GM19452 (cell line): ENCODE measurements at regions not wholly inside any gene's neighbourhood (a gene's known extent, or its start where the extent isn't known, plus 50 kb on each side); places are given as distances from the start of the nearest gene placed in this dataset.
"Not testable (repeated sequence)": the region's sequence is repeated elsewhere in the genome, so short reads cannot be mapped to it uniquely, and the experiment has no call there.

Experiments
- ATAC-seq: cut with Tn5 transposase; IDR thresholded peaks from one replicate; pipeline ENCODE4 v1.9.1; 2021; ENCODE audit not compliant: unreplicated experiment

DNA sequence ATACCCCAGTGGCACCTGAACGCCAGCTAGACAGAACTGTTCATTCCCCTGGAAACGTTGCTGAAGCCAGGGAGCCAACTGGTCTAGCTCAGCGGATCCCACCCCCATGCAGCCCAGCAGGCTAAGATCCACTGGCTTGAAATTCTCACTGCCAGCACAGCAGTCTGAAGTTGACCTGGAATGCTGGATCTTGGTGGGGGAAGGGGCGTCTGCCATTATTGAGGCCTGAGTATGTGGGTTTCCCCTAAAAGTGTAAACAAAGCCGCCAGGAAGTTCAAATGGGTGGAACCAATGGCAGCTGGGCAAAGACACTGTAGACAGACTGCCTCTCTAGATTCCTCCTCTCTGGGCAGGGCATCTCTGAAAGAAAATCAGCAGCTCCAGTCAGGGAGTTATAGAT is 213.0 kb downstream of the NKX6-1 start:
- no peak for ATAC-seq

DNA sequence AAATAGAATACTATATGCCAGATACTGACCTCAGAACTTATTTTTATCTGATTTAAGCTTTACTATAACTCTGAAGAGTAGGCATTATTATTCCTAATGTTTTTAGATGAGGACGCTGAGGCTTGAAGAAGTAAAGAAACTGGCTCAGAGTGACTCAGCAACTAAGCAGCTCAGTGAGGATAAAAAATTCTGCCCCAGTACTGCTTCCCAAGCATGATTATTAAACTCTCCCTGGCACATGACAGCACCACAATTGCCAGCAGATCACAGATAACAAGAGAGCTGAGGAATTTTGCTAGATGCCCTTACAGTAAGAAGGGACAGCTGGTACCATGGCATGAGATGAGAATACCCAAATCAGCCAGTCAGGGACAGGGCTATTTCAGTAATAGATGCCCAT is 219.4 kb downstream of the NKX6-1 start:
- ATAC-seq = no peak

DNA sequence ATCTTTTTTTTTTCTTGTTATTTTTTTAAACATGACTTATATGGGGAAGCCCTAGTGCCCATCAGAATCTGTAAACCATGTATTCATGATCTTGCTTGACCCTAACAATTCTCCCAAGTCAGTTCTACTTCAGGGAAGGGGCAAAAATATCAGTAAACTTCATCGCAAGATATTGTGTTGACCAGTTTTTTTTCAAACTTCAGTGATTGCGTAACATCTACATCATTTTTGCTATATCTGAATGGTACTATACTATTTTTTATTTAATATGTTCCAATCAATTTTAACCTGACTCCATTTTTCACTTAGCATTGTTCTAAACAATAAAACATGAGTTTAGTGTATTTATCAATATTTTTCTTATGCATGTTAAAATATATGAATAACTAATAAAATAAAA is 221.2 kb downstream of the NKX6-1 start:
- no peak for ATAC-seq

DNA sequence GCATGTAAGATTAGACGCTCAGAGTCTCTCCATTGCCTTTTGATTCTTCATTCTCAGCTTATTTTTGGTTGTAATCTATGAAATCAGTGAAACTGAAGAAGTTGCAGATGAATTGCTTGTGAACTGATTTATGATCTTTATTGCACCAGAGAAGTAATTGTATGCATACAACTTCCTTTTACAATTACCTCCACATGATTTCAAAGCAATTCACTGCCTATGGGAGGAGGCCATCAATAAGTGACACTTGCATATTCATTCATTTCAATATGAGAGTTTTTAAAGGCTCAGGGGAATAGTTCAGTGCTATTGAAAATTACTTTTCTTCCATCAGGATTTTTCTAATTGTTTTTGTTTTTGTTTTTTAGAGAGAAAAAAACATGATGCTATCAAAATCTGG is 222.3 kb downstream of the NKX6-1 start:
- no peak for ATAC-seq

DNA sequence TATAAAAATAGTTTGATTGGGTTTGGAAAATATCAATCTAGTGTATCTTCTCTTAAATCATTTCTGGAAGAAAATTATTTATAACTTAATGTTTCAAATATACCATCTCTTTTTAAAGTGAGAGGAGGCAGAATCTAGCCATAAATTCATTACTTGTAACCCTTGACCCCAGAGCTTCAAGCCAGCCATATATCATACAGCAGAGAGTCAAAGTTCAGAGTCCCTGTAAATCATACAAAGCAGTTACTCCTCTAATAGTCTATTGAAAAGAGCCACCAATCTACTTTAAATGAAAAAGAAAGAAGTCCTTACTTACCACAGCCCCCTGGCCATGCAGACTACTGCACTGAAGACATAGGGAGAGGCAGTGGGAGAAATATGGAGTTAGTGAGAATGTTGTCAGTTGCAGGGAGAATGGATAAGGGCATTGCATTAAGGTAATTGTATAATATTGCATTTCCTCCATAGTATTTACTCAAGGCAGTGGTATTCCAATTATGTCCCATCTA is 229.5 kb downstream of the NKX6-1 start:
- ATAC-seq = no peak

DNA sequence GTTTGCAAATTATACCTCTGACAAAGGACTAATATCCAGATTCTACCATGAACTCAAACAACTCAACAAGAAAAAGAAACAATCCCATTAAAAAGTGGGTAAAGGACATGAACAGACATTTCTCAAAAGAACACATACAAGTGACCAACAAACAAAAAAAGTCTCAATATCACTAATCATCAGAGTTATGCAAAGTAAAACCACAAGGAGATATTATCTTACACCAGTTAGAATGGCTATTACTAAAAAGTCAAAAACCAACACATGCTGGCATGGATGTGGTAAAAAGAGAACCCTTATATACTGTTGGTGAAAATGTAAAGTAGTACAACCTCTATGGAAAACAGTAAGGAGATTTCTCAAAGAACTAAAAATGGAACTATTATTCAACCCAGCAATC is 234.4 kb downstream of the NKX6-1 start:
- ATAC-seq = no peak

DNA sequence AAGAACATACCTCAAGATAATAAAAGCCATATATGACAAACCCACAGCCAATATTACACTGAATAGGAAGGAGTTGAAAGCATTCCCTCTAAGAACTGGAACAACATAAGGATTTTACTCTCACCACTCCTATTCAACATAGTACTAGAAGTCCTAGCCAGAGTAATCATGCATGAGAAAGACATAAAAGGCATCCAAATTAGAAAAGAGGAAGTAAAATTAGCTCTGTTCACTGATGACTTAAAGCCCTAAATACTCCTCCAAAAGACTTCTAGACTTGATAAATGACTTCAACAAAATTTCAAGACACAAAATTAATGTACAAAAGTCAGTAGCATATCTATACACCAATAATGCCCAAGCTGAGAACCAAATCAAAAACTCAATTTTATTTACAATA is 235.7 kb downstream of the NKX6-1 start:
- no peak for ATAC-seq

DNA sequence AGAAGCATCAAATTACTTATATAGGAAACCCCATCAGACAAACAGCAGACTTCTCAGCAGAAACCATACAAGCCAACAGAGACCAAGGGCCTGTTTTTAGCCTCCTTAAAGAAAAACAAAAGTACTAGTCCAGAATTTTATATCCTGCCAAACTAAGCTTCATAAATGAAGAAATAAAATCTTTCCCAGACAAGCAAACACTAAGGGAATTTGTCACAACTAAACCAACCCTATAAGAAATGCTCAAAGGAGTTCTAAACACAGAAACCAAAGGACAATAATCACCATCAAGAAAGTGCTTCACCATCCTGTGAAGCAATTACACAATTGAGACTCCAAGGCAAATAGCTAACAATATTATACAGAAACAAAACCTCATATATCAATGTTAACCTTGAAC is 238.6 kb downstream of the NKX6-1 start:
- no peak for ATAC-seq

DNA sequence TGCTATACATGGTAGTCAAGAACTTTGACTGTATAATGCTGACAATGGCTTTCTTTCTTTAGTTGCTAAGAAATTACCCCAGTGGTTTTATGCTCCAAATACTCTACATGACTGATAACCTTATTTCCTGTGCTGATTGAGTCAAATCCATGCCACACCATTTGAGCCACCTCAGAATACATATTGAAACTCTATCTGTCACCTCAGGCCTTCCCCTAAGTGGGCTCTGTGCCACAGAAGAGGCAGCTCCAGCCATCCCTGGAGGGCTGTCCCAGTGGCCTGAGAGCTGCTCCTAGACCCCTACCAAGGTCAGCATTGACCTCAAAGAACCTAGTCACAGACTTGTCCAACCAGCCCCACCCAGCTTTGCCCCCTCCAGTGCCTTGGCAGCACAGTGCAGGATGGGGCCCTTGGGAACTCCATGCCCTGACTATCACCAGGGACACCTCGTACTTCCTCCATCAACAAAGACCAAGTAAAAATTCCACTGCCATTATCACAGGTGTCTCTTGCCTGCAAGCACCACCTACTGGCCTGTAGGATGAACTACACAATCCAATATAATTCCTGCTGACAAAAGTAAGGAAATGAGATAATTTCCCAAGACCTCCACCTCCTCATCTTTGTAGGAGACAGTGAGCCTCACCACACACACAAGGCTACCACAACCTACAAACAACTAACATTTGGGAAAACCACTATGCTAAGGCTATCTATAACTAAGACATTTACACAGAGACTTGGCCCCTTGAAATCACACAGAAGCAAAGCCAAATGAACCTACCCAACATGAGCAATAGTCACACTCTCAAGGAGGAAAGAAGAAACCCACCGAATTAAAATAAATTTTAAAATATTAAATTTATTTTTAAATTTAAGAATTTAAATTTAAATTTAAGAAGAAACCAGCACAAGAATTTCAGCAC is 239.9 kb downstream of the NKX6-1 start:
- peak; percentile 84 for ATAC-seq

DNA sequence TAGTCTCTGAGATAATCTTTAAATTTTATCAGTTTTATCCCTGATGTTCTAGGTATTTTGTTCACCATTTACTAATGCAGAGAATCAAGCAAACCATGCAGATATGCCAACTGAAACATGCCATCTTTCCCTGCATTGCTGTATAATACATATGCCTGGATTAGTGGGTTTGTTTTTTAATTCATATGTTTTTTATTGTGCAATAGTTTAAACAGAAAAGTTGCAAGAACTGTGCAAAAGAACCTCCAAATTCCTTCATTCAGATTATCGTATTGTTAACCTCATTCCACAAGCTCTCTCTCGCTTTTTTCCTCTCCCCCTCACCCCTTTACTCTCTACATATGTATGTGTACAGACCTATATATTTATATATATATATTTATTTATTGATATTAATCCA is 244.6 kb downstream of the NKX6-1 start:
- no peak for ATAC-seq

DNA sequence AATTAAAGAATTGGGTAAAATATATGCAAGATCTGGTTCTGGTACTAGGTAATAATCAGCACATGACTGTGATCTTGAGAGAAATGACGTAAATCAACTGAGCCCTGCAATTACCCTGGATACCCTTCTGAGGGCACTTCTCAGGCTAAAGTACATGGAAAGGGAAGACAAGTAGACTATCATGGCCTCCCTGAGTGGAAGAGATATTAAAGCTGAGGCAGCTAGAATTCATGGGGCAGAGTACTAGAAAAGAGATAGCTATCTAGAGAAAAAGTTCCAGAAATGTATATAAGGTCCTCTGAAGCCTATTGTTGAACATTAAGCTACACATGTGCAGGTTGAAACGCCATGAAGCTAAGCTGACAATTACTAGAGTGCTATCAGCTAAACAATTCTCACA is 249.6 kb downstream of the NKX6-1 start:
- no peak for ATAC-seq

DNA sequence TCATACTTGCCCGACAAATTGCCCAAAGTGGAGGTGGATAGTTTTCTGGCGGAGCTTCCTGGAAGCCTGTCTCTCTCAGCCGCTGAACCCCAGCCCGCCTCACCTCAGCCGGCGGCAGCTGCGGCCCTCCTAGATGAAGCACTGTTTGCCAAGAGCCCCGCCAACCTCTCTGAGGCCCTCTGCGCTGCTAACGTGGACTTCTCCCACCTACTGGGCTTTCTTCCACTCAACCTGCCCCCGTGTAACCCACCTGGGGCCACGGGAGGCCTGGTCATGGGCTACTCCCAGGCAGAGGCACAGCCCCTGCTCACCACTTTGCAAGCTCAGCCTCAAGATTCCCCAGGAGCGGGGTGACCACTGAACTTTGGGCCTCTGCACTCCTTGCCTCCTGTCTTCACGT is 254.1 kb downstream of the NKX6-1 start:
- ATAC-seq = not testable (repeated sequence)

DNA sequence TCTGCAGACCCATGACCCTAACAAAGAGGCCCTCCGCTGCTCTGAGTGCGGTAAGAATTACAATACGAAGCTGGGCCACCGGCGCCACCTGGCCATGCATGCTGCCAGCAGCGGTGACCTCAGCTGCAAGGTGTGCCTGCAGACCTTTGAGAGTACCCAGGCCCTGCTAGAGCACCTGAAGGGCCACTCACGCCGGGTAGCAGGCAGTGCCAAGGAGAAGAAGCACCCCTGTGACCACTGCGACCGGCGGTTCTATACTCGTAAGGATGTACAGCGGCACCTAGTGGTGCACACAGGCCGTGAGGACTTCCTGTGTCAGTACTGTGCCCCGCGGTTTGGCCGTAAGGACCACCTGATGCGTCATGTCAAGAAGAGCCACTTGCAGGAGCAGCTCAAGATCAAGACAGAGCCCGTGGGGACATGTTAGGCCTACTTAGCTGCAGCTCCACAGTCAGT is 254.7 kb downstream of the NKX6-1 start:
- not testable (repeated sequence) for ATAC-seq

DNA sequence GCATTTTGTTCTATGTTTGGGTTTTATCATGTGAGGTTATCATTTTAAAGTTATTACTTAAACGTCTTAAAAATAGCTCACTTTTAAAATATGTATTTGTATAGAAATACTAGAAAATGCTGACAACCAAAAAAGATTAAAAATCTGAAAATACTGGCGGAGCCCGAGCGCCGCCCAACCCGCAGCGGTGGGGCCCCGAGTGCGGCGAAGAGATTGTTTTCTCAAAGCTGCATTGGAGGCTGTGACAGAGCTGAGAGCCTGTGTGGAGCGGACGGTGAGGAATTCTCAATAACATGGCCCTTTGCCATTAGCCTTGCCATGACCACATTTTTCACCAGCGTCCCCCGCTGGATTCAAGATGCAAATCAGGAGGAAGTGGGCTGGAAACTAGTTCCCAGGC is 255.4 kb downstream of the NKX6-1 start:
- ATAC-seq = no peak

DNA sequence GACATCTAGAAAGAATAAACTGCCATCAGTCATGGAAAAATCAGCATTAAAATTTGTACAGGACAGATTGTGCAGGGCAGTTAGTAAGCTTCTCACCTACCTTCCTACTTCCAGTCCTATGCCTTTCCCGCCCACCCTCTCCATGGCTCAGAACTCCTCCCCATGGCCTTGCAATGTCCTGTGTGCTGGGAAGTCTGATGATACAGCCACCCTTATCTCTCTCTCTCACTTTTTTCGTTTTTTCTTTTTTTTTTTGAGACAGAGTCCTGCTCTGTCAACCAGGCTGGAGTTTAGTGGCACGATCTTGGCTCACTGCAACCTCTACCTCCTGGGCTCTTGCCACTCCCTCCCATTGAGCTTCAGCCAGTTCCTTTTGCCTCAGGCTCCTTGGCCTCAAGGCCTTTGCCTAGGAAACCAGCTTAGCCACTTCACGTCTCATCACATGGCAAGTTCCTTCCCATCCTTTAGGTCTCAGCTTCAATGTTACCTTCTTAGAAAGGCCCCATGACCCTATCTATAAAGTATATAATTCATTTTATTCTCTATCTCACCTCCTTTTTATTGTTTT is 259.7 kb downstream of the NKX6-1 start:
- no peak for ATAC-seq

DNA sequence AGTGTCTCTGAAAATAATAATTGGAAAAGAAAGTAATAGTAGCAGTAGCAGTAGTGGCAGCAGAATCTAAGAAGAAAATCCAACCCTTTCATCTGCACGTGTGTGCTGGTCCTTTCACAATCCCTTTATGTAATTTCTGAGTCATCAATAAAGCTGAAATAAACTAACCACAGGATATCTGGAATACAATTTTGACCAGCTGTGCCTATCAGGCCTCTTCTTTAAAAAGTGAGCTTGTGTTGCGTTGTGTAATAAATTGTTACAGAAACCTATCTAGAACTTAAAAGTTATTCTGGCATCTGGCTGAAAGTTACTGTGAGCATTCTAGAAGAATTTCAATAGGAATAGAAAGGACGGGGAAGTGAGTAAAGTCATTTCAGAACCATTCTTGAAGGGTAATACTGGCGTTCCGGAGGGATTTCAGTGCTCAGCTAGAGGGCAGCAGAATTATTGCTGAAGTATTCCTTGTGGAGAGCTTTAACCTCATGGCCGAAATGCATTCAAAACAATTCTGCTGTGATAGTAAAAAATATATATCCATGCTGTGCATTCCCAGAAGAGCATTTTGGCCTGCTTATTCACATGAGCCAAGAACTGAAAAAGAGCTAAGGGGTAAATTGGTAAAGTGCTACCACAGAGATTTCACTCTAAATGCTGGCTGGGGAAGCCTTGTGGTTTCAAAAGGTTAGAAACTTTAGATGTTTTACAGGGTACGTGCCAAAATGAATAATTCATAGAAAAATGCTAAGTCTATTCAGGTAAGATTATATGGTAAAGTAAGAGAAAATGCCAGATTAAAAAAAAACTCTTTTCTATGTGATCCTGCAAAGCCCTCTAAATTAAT is 260.6 kb downstream of the NKX6-1 start:
- ATAC-seq = no peak

DNA sequence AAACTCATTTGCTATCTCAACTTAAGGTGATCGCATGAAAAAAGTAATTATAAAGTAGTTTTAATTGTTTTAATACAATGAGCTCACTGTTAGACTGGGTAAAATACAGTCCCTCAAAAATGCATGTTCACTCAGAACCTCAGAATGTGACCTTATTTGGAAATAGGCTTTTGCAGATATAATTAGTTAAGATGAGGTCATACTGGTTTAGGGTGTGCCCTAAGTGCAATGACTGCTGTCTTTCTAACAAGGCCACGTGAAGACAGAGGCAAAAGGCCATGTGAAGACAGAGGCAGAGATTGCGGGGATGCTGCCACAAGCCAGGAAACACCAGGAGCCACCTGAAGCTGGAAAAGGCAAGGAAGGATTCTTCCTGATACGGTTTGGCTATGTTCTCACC is 262.1 kb downstream of the NKX6-1 start:
- no peak for ATAC-seq

DNA sequence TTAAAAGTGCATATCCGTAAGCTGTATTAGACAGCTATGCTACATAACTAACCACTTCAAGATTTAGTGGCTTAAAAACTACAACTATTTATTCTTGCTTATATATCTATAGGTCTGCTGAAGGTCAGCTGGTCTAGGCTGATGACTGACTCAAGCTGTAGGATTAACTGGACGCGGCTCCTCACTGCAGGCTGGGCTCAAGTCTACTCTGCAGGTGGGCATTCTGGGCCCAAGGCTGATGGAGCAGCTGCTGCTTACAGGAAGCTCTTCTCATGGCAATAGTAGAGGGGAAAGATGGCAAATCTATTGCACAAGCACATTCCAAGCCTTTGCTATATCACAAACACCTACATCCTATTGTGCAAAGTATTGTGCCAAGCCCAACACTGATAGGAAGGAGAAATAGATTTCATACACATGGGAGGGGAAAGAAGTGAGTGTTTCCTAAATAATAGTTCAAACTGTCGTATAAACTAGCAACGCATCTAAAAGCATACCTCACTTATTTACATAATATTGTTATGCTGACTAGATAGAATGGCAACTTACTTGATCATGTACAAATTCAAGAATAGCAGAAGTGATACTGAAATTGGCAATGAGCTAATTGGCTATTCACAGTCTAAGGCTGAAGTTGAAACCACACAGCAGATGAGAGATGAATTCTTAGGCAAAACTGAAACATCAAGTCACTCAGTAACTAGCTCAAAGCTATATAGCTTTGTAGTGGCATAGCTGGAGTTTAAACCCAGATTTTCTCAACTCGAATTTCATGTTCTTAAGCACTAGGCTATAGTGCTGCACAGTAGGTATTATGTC is 263.8 kb downstream of the NKX6-1 start:
- peak; percentile 99 for ATAC-seq

DNA sequence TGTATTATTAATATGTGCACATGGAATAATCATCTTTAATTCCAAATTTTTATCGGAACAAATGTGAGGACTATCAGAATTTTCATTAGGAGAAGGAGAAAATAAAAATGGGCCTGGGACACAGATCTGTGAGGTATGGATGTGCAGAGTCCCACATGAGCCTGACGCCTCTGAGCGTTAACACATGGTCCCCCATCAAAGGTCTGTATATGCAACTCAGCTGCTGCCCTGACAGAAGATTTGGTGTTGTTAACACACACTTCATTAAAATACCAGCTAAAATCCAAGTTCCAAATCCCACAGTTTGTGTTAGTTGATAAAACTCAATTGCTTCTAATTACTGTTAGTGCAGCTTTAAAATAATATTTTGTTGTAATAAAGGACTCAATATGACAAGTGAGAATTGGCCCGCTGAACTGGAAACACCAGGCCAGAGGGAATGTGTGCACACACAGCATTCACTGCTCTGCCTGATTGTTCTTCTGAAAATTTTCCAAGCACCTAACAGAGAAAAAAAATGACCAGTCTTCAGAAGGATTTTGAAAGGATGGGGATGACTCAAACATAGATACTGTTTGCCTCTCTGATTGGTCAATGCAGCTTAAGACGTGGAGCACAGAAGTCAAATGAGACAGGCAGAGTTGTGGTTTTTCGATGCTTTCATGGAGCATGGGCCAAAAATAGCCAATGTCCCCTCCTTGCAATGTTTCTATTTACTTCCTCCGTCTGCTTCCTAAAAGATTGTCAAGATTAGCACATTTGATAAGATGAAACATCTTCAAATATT is 266.6 kb downstream of the NKX6-1 start:
- ATAC-seq = no peak

DNA sequence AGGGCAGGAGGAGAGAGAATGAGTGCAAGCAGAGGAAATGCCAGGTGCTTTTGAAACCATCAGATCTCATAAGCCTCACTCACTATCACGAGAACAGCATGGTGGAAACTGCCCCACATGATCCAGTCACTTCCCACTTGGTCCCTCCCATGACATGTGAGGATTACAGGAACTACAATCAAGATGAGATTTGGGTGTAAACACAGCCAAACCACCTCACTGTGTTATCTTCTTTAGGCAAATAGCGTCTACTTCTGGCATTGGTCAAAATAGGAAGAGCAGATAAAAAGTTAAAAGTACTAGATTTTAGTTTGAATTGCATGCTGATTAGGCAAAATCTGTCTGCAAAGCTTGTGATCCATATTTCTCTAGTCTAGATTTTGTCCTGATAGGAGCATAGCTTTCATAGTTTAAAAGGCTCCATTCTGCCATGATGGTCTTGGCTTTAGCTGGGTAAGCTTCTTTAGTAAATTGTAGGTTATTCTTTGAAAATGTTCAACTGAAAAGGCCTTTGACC is 267.5 kb downstream of the NKX6-1 start:
- ATAC-seq = no peak
